HFF-Myc (cell line): ENCODE measurements at regions not wholly inside any gene's neighbourhood (a gene's known extent, or its start where the extent isn't known, plus 50 kb on each side); places are given as distances from the start of the nearest gene placed in this dataset.
A peak's percentile ranks its signal among the peaks of the same experiment; 100 is the strongest.

ENCODE experiments used
- DNase-seq: peaks from one replicate; pipeline ENCODE4 v3.0.0-alpha.2; 2011; ENCODE audit warnings: low read depth; ENCODE audit errors: extremely low read depth
- H3K4me3 ChIP-seq: replicated peaks from 2 replicates; pipeline ENCODE4 v1.5.1; 2011; ENCODE audit warnings: low read depth, mild to moderate bottlenecking, control low read depth, low read length
- TF ChIP-seq, protein P1 (sequence below): IDR thresholded peaks from 2 replicates; pipeline ENCODE4 v1.5.1; 2012; ENCODE audit warnings: mild to moderate bottlenecking, low read depth, low read length, control low read depth; ENCODE audit errors: missing control alignments

DNA sequence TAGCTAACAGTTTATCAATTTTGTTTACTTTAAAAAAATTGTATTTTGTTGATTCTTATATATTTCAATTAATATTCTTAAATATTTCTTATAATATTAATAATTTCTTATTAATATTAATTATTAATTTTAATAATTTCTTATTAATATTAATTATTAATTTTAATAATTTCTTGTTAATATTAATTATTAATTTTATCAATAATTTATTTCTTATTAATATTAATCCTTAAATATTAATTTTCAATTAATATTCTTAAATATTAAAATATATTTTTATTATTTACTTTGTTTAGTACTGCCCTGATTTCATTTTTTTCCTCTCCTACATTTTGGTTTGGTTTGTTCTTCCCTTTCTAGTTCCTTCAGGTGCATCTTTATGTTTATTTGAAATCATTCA is 1208.1 kb downstream of the LRFN5 start:
- TF ChIP-seq, protein P1, sequence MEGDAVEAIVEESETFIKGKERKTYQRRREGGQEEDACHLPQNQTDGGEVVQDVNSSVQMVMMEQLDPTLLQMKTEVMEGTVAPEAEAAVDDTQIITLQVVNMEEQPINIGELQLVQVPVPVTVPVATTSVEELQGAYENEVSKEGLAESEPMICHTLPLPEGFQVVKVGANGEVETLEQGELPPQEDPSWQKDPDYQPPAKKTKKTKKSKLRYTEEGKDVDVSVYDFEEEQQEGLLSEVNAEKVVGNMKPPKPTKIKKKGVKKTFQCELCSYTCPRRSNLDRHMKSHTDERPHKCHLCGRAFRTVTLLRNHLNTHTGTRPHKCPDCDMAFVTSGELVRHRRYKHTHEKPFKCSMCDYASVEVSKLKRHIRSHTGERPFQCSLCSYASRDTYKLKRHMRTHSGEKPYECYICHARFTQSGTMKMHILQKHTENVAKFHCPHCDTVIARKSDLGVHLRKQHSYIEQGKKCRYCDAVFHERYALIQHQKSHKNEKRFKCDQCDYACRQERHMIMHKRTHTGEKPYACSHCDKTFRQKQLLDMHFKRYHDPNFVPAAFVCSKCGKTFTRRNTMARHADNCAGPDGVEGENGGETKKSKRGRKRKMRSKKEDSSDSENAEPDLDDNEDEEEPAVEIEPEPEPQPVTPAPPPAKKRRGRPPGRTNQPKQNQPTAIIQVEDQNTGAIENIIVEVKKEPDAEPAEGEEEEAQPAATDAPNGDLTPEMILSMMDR, result no peak
- no peak for DNase-seq
- H3K4me3 ChIP-seq, result no peak overlapping the region

DNA sequence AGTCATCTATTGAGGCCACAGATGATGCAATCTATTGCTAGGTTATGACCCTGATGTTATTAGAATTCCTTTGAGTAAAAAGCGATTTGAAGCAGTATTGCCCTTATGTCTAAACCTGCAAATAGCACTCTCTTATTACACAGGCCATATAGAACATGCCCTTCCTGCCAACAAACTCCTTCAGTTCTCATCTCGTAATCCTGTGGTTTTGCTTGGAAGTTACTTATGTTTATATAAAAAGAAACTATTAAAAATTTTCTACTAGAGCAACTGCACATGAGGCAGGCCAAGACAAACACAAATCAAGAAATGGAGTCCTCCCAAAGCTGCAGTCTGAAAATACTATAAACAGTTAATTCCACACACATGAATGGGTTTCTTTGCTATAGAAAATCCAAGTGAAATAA is 1200.2 kb downstream of the LRFN5 start:
- TF ChIP-seq, protein P1, result no peak
- no peak overlapping the region for H3K4me3 ChIP-seq
- DNase-seq, result peak; percentile 55

DNA sequence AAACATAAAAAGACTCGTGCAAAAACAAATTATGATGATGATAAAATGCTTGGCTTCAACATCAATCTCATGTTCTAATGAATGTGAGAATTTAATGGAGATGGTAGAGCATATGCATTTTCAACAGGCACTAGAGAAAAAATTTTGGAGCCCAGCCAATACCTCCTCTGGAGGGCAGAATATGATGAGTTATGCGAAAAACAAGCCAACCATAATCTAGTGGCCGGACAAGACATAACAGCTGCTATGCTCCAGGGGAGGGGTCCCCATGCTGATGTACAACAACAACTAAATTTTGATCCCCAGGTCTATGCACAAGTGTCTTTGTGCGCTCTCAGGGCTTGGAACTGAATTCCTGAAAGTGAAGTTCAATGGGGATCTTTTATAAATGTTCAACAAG is 1197.5 kb downstream of the LRFN5 start:
- no peak for DNase-seq
- TF ChIP-seq, protein P1, result no peak
- H3K4me3 ChIP-seq, result no peak overlapping the region

DNA sequence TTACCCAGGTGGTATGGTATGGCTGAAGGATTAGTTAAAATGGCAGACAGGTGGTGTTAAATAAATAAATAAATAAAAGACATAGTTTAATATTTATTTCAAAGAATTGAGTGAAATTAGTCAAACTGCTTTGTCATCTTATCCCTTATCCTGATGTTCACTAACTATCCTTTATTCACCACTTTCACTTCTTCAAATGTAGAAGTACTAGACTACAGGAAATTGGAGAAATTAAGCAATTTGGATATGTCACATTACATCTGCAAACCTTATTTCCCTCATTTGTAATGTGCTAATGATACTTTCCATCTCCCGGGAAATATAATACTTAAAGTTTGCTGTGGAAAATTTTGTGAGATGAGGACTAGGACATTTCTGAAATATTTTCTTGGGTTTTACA is 1195.7 kb downstream of the LRFN5 start:
- no peak overlapping the region for H3K4me3 ChIP-seq
- TF ChIP-seq, protein P1, result no peak
- DNase-seq, result no peak

DNA sequence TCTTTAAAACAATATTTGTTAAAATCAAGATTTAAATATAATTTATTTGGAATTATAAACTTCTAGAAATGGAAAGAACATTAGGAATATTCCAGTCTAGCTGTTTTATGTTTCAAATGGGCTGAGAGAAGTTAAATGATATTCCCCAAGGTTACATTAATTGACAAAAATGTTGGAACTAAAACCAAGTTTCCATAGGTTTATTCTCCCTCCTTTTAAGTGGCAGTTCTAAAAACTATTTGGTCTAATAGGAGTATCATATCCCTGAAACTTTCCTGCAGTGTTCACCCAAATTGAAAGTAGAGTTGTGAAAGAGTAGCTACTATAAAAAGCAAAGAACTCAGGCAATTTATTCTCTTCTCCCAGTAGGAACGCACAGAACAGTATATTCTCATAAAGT is 1185.5 kb downstream of the LRFN5 start:
- DNase-seq, result no peak
- TF ChIP-seq, protein P1, result no peak
- no peak overlapping the region for H3K4me3 ChIP-seq

DNA sequence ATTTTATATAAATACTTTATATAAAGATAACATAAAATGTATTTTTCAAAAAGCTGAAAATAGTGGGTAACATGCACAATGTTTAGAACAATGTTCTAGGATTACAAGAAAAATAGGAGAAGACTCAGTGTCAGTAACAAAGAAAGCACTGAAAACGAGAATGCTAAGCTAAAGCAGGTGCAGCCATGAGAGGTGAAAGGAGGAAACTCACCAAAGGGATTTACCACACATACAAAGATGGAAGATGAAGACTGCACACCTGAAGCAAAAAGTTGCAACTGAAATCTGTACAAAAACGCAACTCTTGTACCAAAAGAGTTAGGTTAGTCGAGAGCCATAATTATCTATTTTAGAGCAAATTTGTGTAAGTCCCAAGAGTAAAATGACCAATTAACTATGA is 1176.1 kb downstream of the LRFN5 start:
- TF ChIP-seq, protein P1, result no peak
- no peak overlapping the region for H3K4me3 ChIP-seq
- DNase-seq, result no peak

DNA sequence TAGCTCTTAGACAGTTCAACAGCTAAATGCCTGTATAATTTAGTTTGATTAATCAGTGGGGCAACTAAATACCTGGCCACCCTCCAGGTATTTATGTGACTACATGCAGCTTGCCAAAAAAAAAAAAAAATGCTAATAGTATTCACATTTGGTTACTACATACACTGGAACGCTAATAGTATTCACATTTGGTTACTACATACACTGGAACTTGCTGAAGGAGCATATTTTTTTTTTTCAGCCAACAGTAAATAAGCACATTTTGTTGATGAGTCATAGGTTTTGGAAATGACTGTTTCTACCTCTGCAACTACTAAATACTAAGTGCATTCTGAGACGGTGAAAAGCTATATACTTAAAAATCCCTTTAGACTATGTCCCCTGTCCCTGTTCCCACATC is 1172.3 kb downstream of the LRFN5 start:
- DNase-seq, result peak; percentile 3
- TF ChIP-seq, protein P1, result no peak
- H3K4me3 ChIP-seq, result no peak overlapping the region
